ENCODE measurements at regions not wholly inside any gene's neighbourhood (a gene's known extent, or its start where the extent isn't known, plus 50 kb on each side); places are given as distances from the start of the nearest gene placed in this dataset.

GRCh38 chr4:107115185-107115847 lies 79.2 kb upstream of the DKK2 start:
- TF ChIP-seq EZH2 (IDR thresholded peaks at IDR 0.05): no peak
- no peak for TF ChIP-seq POLR2AphosphoS5 (IDR thresholded peaks at IDR 0.05; ENCODE audit: borderline replicate concordance, low read depth, low read length)
- TF ChIP-seq FOXP2 (optimal IDR thresholded peaks at IDR 0.05; ENCODE audit: control extremely low read depth, extremely low read length, insufficient read depth): no peak

All from SK-N-MC (cell line).